Panc1 (cell line): ENCODE measurements at regions not wholly inside any gene's neighbourhood (a gene's known extent, or its start where the extent isn't known, plus 50 kb on each side); places are given as distances from the start of the nearest gene placed in this dataset.

Experiments
- ATAC-seq: fragments of 200-7000 bp; cut with Tn5 transposase; 2 replicates; pipeline ENCODE4 v1.9.1; 2020; ENCODE audit warnings: mild to moderate bottlenecking, moderate library complexity
- BruUV-seq: library from RNA; stranded (reverse); fragments of 400-500 nt; replicated peaks from 2 replicates; lab custom pipeline; 2021; lab: Mats Ljungman, UMichigan
- CTCF ChIA-PET: fragments of 300-600 bp; sonication (Branson Sonifier 250); formaldehyde crosslinking; loops from one replicate; lab custom pipeline; 2022; ENCODE audit warnings: antibody characterized with exemption; lab: Charles Lee
- POLR2A ChIA-PET: fragments of 300-600 bp; sonication (Branson Sonifier 250); formaldehyde crosslinking; loops from one replicate; lab custom pipeline; 2022; ENCODE audit warnings: antibody characterized with exemption; lab: Charles Lee
- DNase-seq: peaks from one replicate; pipeline ENCODE4 v3.0.0-alpha.2; 2010; ENCODE audit warnings: low read depth, low spot score
- H3K27ac ChIP-seq: 2 replicates; pipeline ENCODE4 v1.5.1; 2011; ENCODE audit warnings: mild to moderate bottlenecking, low read length, inconsistent platforms
- H3K27me3 ChIP-seq: fragments of 200-500 bp; sonication (Bioruptor generic); 2 replicates; pipeline ENCODE4 v1.6.0; 2014; ENCODE audit warnings: low read length, inconsistent platforms; ENCODE audit not compliant: control insufficient read depth, insufficient read depth
- H3K36me3 ChIP-seq: fragments of 200-500 bp; sonication (Bioruptor generic); 2 replicates; pipeline ENCODE4 v1.5.1; 2014; ENCODE audit warnings: inconsistent platforms, mild to moderate bottlenecking, low read length, moderate library complexity; ENCODE audit not compliant: control insufficient read depth, insufficient read depth
- H3K4me1 ChIP-seq: 2 replicates; pipeline ENCODE4 v1.5.1; 2011; ENCODE audit warnings: inconsistent platforms, mild to moderate bottlenecking, low read length, moderate library complexity; ENCODE audit not compliant: control insufficient read depth, insufficient read depth
- H3K4me3 ChIP-seq, 2 experiments: 2 replicates each; pipeline ENCODE4 v1.5.1; 2011 to 2012; ENCODE audit warnings: low read depth in 2 of 2, low read length in 2 of 2, mild to moderate bottlenecking in 2 of 2, inconsistent platforms in 1 of 2, moderate library complexity in 1 of 2
- H3K9me3 ChIP-seq: fragments of 200-500 bp; sonication (Bioruptor generic); 2 replicates; pipeline ENCODE4 v1.5.1; 2014; ENCODE audit warnings: low read depth, mild to moderate bottlenecking, inconsistent platforms, low read length, moderate library complexity; ENCODE audit not compliant: control insufficient read depth, insufficient read depth
- CTCF ChIP-seq: fragments of 450-650 bp; IDR thresholded peaks from 2 replicates; pipeline ENCODE4 v1.5.1; 2017; ENCODE audit warnings: mild to moderate bottlenecking
- POLR2AphosphoS5 ChIP-seq: IDR thresholded peaks from 2 replicates; pipeline ENCODE4 v1.6.1; 2012; ENCODE audit warnings: mild to moderate bottlenecking, low read depth, low read length, moderate library complexity
- REST ChIP-seq, 2 experiments: IDR thresholded peaks; 2 replicates each; pipeline ENCODE4 v1.6.1; 2011 to 2012; ENCODE audit warnings: low read depth in 2 of 2, control low read depth in 1 of 2, low read length in 1 of 2, mild to moderate bottlenecking in 1 of 2, moderate library complexity in 1 of 2; ENCODE audit not compliant: insufficient read depth in 1 of 2
- TCF7L2 ChIP-seq: IDR thresholded peaks from 2 replicates; pipeline ENCODE4 v1.6.1; 2011; ENCODE audit warnings: mild to moderate bottlenecking, low read depth, low read length, inconsistent platforms
- in situ Hi-C: cut with HindIII; loops from 2 replicates; pipeline ENCODE4 v1.10.0; 2016; ENCODE audit warnings: low sequenced_read_pairs, low pct_unique_long_range_greater_than_20kb
- intact Hi-C: fragments of 100-400 bp; cut with micrococcal nuclease; formaldehyde crosslinking; loops from one replicate; pipeline ENCODE4 v1.10.0; 2022; ENCODE audit not compliant: unreplicated experiment

GRCh38 chr7:155223503-155223902, 74.2 kb upstream of the INSIG1 start:
- intact Hi-C loops (no loop called here), in situ Hi-C loops (no loop called here)
- no peaks in the 10 kb centered on the region for H3K4me1 ChIP-seq
- no peak for TF ChIP-seq REST (IDR thresholded peaks at IDR 0.05; ENCODE audit: insufficient read depth in 1 of 2, low read depth in 2 of 2, low read length in 1 of 2)
- TF ChIP-seq TCF7L2 = no peak
- TF ChIP-seq CTCF = no peak
- no peak for TF ChIP-seq POLR2AphosphoS5
- ChIA-PET CTCF (no interaction called here), POLR2A (no interaction called here)
- no peaks in the 10 kb centered on the region for H3K36me3 ChIP-seq
- BruUV-seq = no TSS peak
- H3K4me3 ChIP-seq = no peak overlapping the region
- H3K27ac ChIP-seq = no peak overlapping the region
- no peak for ATAC-seq
- no peaks in the 10 kb centered on the region for H3K27me3 ChIP-seq
- no peak for DNase-seq
- no peaks in the 10 kb centered on the region for H3K9me3 ChIP-seq

- intact Hi-C loops = no loop called here
- ChIA-PET CTCF (no interaction called here), POLR2A (no interaction called here)
- BruUV-seq = no TSS peak
- H3K27me3 ChIP-seq = no peaks in the 10 kb centered on the region
- no peaks in the 10 kb centered on the region for H3K9me3 ChIP-seq
- H3K36me3 ChIP-seq = no peaks in the 10 kb centered on the region
- no peak for ATAC-seq
- H3K4me1 ChIP-seq = no peaks in the 10 kb centered on the region
- TF ChIP-seq REST (IDR thresholded peaks at IDR 0.05; ENCODE audit: insufficient read depth in 1 of 2, low read depth in 2 of 2, low read length in 1 of 2) (no peak), POLR2AphosphoS5 (no peak)
- no peak overlapping the region for H3K27ac ChIP-seq
- no peak overlapping the region for H3K4me3 ChIP-seq
- in situ Hi-C loops = no loop called here
- no peak for DNase-seq
These were observed 73.4 kb upstream of the INSIG1 start for GRCh38 chr7:155224116-155224811.
